CD4-positive, alpha-beta T cell treated with Interleukin-4 for 4 hours (primary cell): ENCODE measurements at regions not wholly inside any gene's neighbourhood (a gene's known extent, or its start where the extent isn't known, plus 50 kb on each side); places are given as distances from the start of the nearest gene placed in this dataset.
"Not testable (repeated sequence)": the region's sequence is repeated elsewhere in the genome, so short reads cannot be mapped to it uniquely, and the experiment has no call there.

Experiments used
- DNase-seq: peaks from one replicate; pipeline ENCODE4 v3.0.0-alpha.2; 2020

- not testable (repeated sequence) for DNase-seq
Measured at GRCh38 chr11:94235772-94236171, 68.6 kb upstream of the IZUMO1R start.

GRCh38 chr11:94236416-94236815 is 68.0 kb upstream of the IZUMO1R start:
- not testable (repeated sequence) for DNase-seq

GRCh38 chr11:94237447-94238153 is 66.8 kb upstream of the IZUMO1R start:
- DNase-seq, result peak; percentile 2

- DNase-seq, result peak; percentile 9
Measured at GRCh38 chr11:94238154-94238735, 66.1 kb upstream of the IZUMO1R start.

- peak; percentile 4 for DNase-seq
Measured at GRCh38 chr11:94238774-94239173, 65.6 kb upstream of the IZUMO1R start.

- DNase-seq, result no peak
Measured at GRCh38 chr11:94241896-94242295, 62.5 kb upstream of the IZUMO1R start.

GRCh38 chr11:94243571-94244515 is 60.5 kb upstream of the IZUMO1R start:
- DNase-seq, result no peak

- DNase-seq, result no peak
Measured at GRCh38 chr11:94245121-94245520, 59.3 kb upstream of the IZUMO1R start.

GRCh38 chr11:94248301-94248700 is 56.1 kb upstream of the IZUMO1R start:
- DNase-seq, result not testable (repeated sequence)

GRCh38 chr11:94254214-94254613 is 50.2 kb upstream of the IZUMO1R start:
- DNase-seq, result no peak
